ENCODE measurements at regions not wholly inside any gene's neighbourhood (a gene's known extent, or its start where the extent isn't known, plus 50 kb on each side); places are given as distances from the start of the nearest gene placed in this dataset.
A peak's percentile ranks its signal among the peaks of the same experiment; 100 is the strongest.

DNA sequence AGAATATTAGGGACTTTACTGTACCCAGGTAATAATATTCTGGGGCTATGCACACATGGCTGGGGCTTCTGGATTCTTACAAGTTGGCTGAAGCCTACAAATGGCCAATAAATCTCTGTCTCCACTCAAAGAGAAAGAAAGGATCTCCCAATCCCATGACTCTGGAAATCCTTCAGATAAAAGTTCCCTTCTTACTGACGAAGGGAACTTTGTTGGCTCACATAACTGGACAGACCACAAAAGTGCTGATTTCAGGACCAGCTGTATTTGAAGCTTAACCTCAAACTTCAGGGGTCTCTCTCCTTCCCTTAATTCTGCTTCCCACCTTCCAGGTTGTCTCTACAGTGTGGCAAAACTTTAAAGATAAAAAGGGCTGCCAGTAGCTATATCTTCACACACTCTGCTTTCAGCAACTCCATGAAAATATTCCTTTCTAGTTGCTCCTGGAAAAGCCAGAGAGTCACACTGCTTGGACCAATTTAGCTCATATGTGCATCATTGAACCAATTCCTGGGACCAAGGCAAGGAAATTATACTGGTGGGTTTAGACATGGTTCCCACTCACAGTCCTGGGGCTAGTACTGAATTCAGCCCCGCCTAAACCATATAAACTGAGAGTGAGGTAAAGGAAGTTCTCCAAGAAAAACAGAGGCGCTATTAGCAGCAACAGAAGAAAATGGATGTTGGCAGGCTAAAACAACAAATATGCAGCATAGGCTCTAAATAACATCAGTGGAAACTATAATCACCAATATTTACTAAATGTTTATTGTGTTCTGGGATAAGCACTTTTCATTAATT, 290.0 kb upstream of the GADL1 start:
- no peak overlapping the region for H3K27ac ChIP-seq (ENCODE audit: low read depth, low read length)
- no peaks in the 10 kb centered on the region for H3K9me3 ChIP-seq (ENCODE audit: control insufficient read depth in 5 of 5, low read length in 5 of 5)
- no peaks in the 10 kb centered on the region for H3K27me3 ChIP-seq (ENCODE audit: control insufficient read depth in 5 of 5, insufficient read depth in 4 of 5, low read length in 5 of 5)
- H3K4me1 ChIP-seq (ENCODE audit: control insufficient read depth in 5 of 5, insufficient read depth in 5 of 5, low read length in 5 of 5) = peaks cover 0 to 9% (median 0%) of the 10 kb centered on the region in 5 donors
- H3K9ac ChIP-seq (ENCODE audit: low read length in 5 of 5) = no peak overlapping the region
- H3K36me3 ChIP-seq (ENCODE audit: control insufficient read depth in 5 of 5, insufficient read depth in 5 of 5, low read length in 5 of 5) = no peaks in the 10 kb centered on the region
- no peak overlapping the region for H3K4me3 ChIP-seq (ENCODE audit: low read depth in 1 of 5, low read length in 5 of 5)

DNA sequence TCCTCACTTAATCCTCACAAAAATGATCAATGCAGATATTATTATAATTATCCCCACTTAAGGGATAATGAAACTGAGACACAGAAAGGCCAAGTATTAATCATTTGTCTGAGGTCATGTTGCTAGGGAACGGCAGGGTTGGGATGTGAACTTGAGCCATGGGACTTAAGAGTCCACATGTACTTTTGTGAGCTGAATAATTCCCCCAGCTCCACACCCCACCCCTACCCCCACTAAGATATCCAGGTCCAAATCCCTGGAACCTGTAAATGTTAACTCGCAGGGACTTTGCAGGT, 290.5 kb upstream of the GADL1 start:
- Histone ChIP-seq H3K36me3 (ENCODE audit: control insufficient read depth in 5 of 5, insufficient read depth in 5 of 5, low read length in 5 of 5) (no peaks in the 10 kb centered on the region), H3K9ac (ENCODE audit: low read length in 5 of 5) (no peak overlapping the region), H3K27me3 (ENCODE audit: control insufficient read depth in 5 of 5, insufficient read depth in 4 of 5, low read length in 5 of 5) (no peaks in the 10 kb centered on the region), H3K4me1 (ENCODE audit: control insufficient read depth in 5 of 5, insufficient read depth in 5 of 5, low read length in 5 of 5) (peaks cover 0 to 9% (median 0%) of the 10 kb centered on the region in 5 donors), H3K9me3 (ENCODE audit: control insufficient read depth in 5 of 5, low read length in 5 of 5) (no peaks in the 10 kb centered on the region), H3K4me3 (ENCODE audit: low read depth in 1 of 5, low read length in 5 of 5) (no peak overlapping the region), H3K27ac (ENCODE audit: low read depth, low read length) (no peak overlapping the region)

DNA sequence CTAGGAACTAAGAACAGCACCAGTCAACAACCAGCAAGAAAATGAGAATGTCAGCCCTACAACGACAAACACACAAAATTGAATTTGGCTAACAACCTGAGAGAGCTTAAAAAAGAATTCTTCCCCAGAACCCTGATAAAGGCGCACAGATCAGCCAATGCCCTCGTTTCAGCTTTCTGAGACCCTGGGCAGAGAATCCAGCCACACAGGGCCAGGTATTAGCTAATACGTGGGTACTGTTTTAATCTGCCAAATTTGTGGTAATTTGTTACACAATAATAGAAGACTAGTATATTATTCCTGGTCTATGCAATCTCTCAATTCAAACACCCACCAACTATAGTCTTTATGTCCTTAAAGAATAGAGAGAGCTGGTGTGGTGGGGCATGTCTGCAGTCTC, 291.6 kb upstream of the GADL1 start:
- Histone ChIP-seq H3K27me3 (ENCODE audit: control insufficient read depth in 5 of 5, insufficient read depth in 4 of 5, low read length in 5 of 5) (no peaks in the 10 kb centered on the region), H3K9ac (ENCODE audit: low read length in 5 of 5) (no peak overlapping the region), H3K4me1 (ENCODE audit: control insufficient read depth in 5 of 5, insufficient read depth in 5 of 5, low read length in 5 of 5) (peaks cover 0 to 9% (median 0%) of the 10 kb centered on the region in 5 donors), H3K9me3 (ENCODE audit: control insufficient read depth in 5 of 5, low read length in 5 of 5) (no peaks in the 10 kb centered on the region), H3K36me3 (ENCODE audit: control insufficient read depth in 5 of 5, insufficient read depth in 5 of 5, low read length in 5 of 5) (no peaks in the 10 kb centered on the region), H3K4me3 (ENCODE audit: low read depth in 1 of 5, low read length in 5 of 5) (no peak overlapping the region), H3K27ac (ENCODE audit: low read depth, low read length) (no peak overlapping the region)

DNA sequence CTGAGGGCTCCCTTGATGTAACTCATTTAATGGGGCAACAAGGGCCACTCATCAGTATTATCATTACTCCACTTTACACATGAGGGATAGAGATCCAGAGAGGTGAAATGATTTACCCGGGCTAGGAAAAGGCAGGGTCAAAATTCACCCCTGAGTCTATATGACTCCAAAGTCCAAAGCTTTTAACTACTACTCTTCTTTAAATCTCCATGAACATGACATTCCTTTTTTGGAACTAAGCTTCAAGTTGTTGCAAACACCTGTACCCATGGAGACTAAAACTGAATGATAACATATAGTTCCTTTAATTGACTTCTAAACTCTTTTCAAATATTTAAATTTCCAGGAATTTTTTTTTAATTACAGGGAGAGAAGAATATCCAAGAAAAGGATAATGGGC, 292.9 kb upstream of the GADL1 start:
- H3K27ac ChIP-seq (ENCODE audit: low read depth, low read length) = peak overlapping the region; percentile 64
- no peaks in the 10 kb centered on the region for H3K9me3 ChIP-seq (ENCODE audit: control insufficient read depth in 5 of 5, low read length in 5 of 5)
- H3K4me1 ChIP-seq (ENCODE audit: control insufficient read depth in 5 of 5, insufficient read depth in 5 of 5, low read length in 5 of 5) = peaks cover 0 to 9% (median 0%) of the 10 kb centered on the region in 5 donors
- no peak overlapping the region for H3K4me3 ChIP-seq (ENCODE audit: low read depth in 1 of 5, low read length in 5 of 5)
- no peak overlapping the region for H3K9ac ChIP-seq (ENCODE audit: low read length in 5 of 5)
- no peaks in the 10 kb centered on the region for H3K27me3 ChIP-seq (ENCODE audit: control insufficient read depth in 5 of 5, insufficient read depth in 4 of 5, low read length in 5 of 5)
- no peaks in the 10 kb centered on the region for H3K36me3 ChIP-seq (ENCODE audit: control insufficient read depth in 5 of 5, insufficient read depth in 5 of 5, low read length in 5 of 5)

DNA sequence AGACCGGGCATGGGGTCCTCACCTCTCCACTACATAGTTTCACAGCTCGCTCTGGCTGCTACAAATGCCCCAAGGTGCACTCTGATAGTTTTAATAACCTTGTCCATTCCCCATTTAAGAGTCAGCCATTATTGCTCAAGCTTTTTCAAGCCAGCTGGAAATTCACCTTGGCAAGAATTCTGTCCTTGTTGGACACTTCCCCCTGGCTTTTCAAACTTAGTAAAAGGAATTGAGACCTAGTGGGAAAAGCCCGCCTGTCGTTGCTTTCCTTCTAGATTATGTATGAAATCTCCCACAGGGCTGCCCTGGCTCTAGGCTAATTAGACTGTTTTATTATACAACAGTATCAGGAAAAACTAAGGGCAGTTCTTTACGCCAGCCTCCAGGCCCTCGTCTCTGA, 293.7 kb upstream of the GADL1 start:
- no peaks in the 10 kb centered on the region for H3K27me3 ChIP-seq (ENCODE audit: control insufficient read depth in 5 of 5, insufficient read depth in 4 of 5, low read length in 5 of 5)
- H3K4me1 ChIP-seq (ENCODE audit: control insufficient read depth in 5 of 5, insufficient read depth in 5 of 5, low read length in 5 of 5) = peaks cover 0 to 9% (median 0%) of the 10 kb centered on the region in 5 donors
- H3K4me3 ChIP-seq (ENCODE audit: low read depth in 1 of 5, low read length in 5 of 5) = no peak overlapping the region
- no peak overlapping the region for H3K9ac ChIP-seq (ENCODE audit: low read length in 5 of 5)
- no peaks in the 10 kb centered on the region for H3K9me3 ChIP-seq (ENCODE audit: control insufficient read depth in 5 of 5, low read length in 5 of 5)
- no peaks in the 10 kb centered on the region for H3K36me3 ChIP-seq (ENCODE audit: control insufficient read depth in 5 of 5, insufficient read depth in 5 of 5, low read length in 5 of 5)
- H3K27ac ChIP-seq (ENCODE audit: low read depth, low read length) = peak overlapping the region; percentile 64

DNA sequence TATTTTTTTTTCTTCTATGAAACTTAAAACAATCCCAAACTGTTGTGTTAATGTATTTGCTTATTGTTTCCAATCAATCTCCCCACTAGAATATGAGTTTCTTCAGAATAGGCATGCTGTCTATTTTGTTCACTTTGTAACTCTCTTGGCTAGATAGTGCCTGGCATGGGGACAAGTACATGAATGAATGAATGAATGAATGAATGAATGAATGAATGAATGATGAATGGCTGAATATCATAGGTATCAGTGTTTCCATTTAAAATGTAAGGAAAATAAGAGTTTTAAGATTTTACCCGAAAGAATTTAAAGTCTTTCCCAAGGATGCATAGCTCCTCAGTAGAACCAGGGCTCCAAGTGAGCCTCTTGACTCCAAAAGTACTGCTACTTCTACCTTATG, 294.9 kb upstream of the GADL1 start:
- H3K4me3 ChIP-seq (ENCODE audit: low read depth in 1 of 5, low read length in 5 of 5) = no peak overlapping the region
- H3K9ac ChIP-seq (ENCODE audit: low read length in 5 of 5) = no peak overlapping the region
- no peaks in the 10 kb centered on the region for H3K27me3 ChIP-seq (ENCODE audit: control insufficient read depth in 5 of 5, insufficient read depth in 4 of 5, low read length in 5 of 5)
- H3K27ac ChIP-seq (ENCODE audit: low read depth, low read length) = no peak overlapping the region
- peaks cover 0 to 9% (median 0%) of the 10 kb centered on the region in 5 donors for H3K4me1 ChIP-seq (ENCODE audit: control insufficient read depth in 5 of 5, insufficient read depth in 5 of 5, low read length in 5 of 5)
- H3K9me3 ChIP-seq (ENCODE audit: control insufficient read depth in 5 of 5, low read length in 5 of 5) = no peaks in the 10 kb centered on the region
- no peaks in the 10 kb centered on the region for H3K36me3 ChIP-seq (ENCODE audit: control insufficient read depth in 5 of 5, insufficient read depth in 5 of 5, low read length in 5 of 5)

DNA sequence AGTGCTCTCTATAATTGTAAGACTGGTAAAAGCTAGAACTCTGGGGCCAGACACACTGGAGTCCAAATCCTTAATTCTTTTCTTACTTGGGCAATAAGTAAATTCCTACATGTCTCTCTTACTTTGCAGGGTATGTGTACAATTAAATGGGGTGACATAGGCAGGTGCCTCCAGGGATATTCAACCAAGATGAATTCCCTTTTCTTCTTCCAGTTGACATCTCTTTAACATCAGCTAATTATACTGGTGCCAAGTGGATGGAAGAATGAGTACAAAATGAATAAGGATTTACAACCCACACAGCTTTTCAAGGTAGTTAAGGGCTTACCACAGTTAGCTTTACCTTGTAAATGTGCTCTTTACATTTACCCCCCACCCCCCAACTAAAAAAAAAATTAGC, 295.5 kb upstream of the GADL1 start:
- Histone ChIP-seq H3K27ac (ENCODE audit: low read depth, low read length) (no peak overlapping the region), H3K36me3 (ENCODE audit: control insufficient read depth in 5 of 5, insufficient read depth in 5 of 5, low read length in 5 of 5) (no peaks in the 10 kb centered on the region), H3K27me3 (ENCODE audit: control insufficient read depth in 5 of 5, insufficient read depth in 4 of 5, low read length in 5 of 5) (no peaks in the 10 kb centered on the region), H3K9me3 (ENCODE audit: control insufficient read depth in 5 of 5, low read length in 5 of 5) (no peaks in the 10 kb centered on the region), H3K4me3 (ENCODE audit: low read depth in 1 of 5, low read length in 5 of 5) (no peak overlapping the region), H3K4me1 (ENCODE audit: control insufficient read depth in 5 of 5, insufficient read depth in 5 of 5, low read length in 5 of 5) (peaks cover 0 to 9% (median 0%) of the 10 kb centered on the region in 5 donors), H3K9ac (ENCODE audit: low read length in 5 of 5) (no peak overlapping the region)

DNA sequence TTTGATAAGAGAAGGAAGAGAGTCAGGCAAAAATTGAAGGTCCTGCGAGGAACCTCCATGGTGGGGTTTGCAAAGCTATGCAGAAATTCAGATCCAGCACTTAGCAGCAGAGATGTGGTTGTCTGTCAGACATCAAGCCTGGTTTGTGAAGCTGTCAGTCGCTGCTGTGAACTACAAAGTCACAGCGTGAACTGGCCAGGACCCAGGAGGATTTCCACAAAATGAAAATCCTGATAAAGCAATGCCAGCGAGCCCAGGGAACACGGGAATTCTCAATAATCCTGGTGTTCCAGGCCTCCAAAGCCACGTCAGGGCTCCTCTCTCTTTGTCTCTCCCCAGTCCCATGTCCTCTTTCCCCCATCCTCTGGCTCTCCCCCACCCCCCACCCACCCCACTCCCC, 296.9 kb upstream of the GADL1 start:
- Histone ChIP-seq H3K36me3 (ENCODE audit: control insufficient read depth in 5 of 5, insufficient read depth in 5 of 5, low read length in 5 of 5) (no peaks in the 10 kb centered on the region), H3K27me3 (ENCODE audit: control insufficient read depth in 5 of 5, insufficient read depth in 4 of 5, low read length in 5 of 5) (no peaks in the 10 kb centered on the region), H3K4me3 (ENCODE audit: low read depth in 1 of 5, low read length in 5 of 5) (no peak overlapping the region), H3K27ac (ENCODE audit: low read depth, low read length) (no peak overlapping the region), H3K9ac (ENCODE audit: low read length in 5 of 5) (no peak overlapping the region), H3K4me1 (ENCODE audit: control insufficient read depth in 5 of 5, insufficient read depth in 5 of 5, low read length in 5 of 5) (peaks cover 0 to 9% (median 2%) of the 10 kb centered on the region in 5 donors), H3K9me3 (ENCODE audit: control insufficient read depth in 5 of 5, low read length in 5 of 5) (no peaks in the 10 kb centered on the region)

DNA sequence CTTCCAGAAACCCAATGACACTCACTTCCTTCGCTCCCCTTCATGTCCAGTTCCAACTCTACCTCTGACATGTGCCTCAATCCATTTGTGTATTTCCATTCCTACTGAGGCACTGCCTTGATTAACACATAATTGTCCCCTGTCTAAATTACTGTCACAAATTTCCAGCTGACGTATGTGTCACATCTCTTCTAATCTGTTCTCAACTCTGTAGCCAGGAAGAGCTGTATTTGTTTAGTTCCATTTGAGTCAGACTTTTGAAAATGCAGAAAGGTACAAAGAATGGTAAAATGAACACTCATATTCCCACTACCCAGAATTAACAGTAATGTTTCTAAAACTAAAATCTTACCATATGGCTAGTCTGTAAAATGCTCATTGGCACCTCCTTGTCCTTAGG, 299.0 kb upstream of the GADL1 start:
- Histone ChIP-seq H3K27ac (ENCODE audit: low read depth, low read length) (no peak overlapping the region), H3K36me3 (ENCODE audit: control insufficient read depth in 5 of 5, insufficient read depth in 5 of 5, low read length in 5 of 5) (no peaks in the 10 kb centered on the region), H3K27me3 (ENCODE audit: control insufficient read depth in 5 of 5, insufficient read depth in 4 of 5, low read length in 5 of 5) (no peaks in the 10 kb centered on the region), H3K4me3 (ENCODE audit: low read depth in 1 of 5, low read length in 5 of 5) (no peak overlapping the region), H3K9ac (ENCODE audit: low read length in 5 of 5) (no peak overlapping the region), H3K9me3 (ENCODE audit: control insufficient read depth in 5 of 5, low read length in 5 of 5) (no peaks in the 10 kb centered on the region), H3K4me1 (ENCODE audit: control insufficient read depth in 5 of 5, insufficient read depth in 5 of 5, low read length in 5 of 5) (peaks cover 0 to 17% (median 15%) of the 10 kb centered on the region in 5 donors)

DNA sequence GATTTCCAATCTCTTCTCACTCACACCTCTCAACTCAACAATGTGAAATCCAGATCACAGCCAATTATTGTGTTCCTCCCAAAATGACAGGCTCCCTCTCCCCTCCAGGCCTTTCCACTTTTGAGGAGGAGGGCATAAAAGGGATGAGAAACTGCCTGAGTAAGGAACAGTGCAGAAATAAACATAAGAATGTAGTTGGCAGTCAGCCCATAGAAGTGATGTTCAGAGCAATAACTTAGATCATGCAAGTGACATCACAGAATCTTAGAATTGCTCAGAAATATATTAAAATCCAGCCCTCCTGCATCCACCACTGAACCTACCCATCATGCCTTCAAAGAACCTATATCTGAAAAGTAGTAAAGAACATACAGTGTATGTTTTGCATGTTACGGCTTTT, 299.4 kb upstream of the GADL1 start:
- Histone ChIP-seq H3K27me3 (ENCODE audit: control insufficient read depth in 5 of 5, insufficient read depth in 4 of 5, low read length in 5 of 5) (no peaks in the 10 kb centered on the region), H3K9me3 (ENCODE audit: control insufficient read depth in 5 of 5, low read length in 5 of 5) (no peaks in the 10 kb centered on the region), H3K27ac (ENCODE audit: low read depth, low read length) (no peak overlapping the region), H3K36me3 (ENCODE audit: control insufficient read depth in 5 of 5, insufficient read depth in 5 of 5, low read length in 5 of 5) (no peaks in the 10 kb centered on the region), H3K9ac (ENCODE audit: low read length in 5 of 5) (no peak overlapping the region), H3K4me3 (ENCODE audit: low read depth in 1 of 5, low read length in 5 of 5) (no peak overlapping the region), H3K4me1 (ENCODE audit: control insufficient read depth in 5 of 5, insufficient read depth in 5 of 5, low read length in 5 of 5) (peaks cover 0 to 17% (median 14%) of the 10 kb centered on the region in 5 donors)

Measured in subcutaneous abdominal adipose tissue (tissue), 5 donors.